Progenitor cell of endocrine pancreas (in vitro differentiated cells): ENCODE measurements at regions not wholly inside any gene's neighbourhood (a gene's known extent, or its start where the extent isn't known, plus 50 kb on each side); places are given as distances from the start of the nearest gene placed in this dataset.

Source experiments
- DNase-seq: peaks from one replicate; pipeline ENCODE4 v3.0.0; 2021; ENCODE audit warnings: low spot score; ENCODE audit not compliant: unreplicated experiment
- H3K27ac Mint-ChIP-seq: 2 replicates; pipeline ENCODE4 v1.8.0; 2021; ENCODE audit warnings: mild to moderate bottlenecking, moderate library complexity, mixed read lengths
- H3K27me3 Mint-ChIP-seq: 2 replicates; pipeline ENCODE4 v1.8.0; 2021; ENCODE audit warnings: mixed read lengths
- H3K36me3 Mint-ChIP-seq: 2 replicates; pipeline ENCODE4 v1.8.0; 2022; ENCODE audit warnings: mixed read lengths; ENCODE audit not compliant: insufficient read depth
- H3K4me1 Mint-ChIP-seq: 2 replicates; pipeline ENCODE4 v1.8.0; 2021; ENCODE audit warnings: low read depth, mixed read lengths
- H3K4me3 Mint-ChIP-seq: 2 replicates; pipeline ENCODE4 v1.8.0; 2021; ENCODE audit warnings: low read depth, mild to moderate bottlenecking, moderate library complexity, mixed read lengths
- H3K9me3 Mint-ChIP-seq: 2 replicates; pipeline ENCODE4 v1.8.0; 2021; ENCODE audit warnings: low read depth, mixed read lengths
- TF ChIP-seq, protein P1 (sequence below): fragments of 200-600 bp; sonication (generic); IDR thresholded peaks from one replicate; pipeline ENCODE4 v1.5.0; 2021; ENCODE audit warnings: antibody characterized with exemption, mild to moderate bottlenecking; ENCODE audit not compliant: unreplicated experiment

DNA sequence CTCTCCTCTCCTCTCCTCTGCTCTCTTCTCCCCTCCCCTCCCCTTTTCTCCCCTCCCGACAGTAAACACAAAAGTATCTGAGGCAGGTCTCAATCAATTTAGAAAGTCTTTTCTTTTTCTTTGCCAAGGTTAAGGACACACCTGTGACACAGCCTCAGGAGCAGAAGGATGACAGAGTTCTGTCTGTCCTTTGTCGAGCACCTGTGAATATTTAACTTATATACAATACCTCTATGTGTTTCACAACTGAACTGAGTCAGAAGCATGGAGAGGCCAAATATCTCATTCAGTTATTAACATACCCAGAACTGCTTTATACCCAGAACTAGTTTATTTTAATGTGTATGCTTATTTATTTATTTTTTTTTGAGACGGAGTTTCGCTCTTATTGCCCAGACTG, 81.1 kb upstream of the ROBO1 start:
- DNase-seq: no peak
- Mint-ChIP-seq H3K27ac (no peak overlapping the region), H3K27me3 (no peaks in the 10 kb centered on the region), H3K4me1 (no peaks in the 10 kb centered on the region), H3K4me3 (no peak overlapping the region), H3K9me3 (no peaks in the 10 kb centered on the region), H3K36me3 (no peaks in the 10 kb centered on the region)
- TF ChIP-seq, protein P1, sequence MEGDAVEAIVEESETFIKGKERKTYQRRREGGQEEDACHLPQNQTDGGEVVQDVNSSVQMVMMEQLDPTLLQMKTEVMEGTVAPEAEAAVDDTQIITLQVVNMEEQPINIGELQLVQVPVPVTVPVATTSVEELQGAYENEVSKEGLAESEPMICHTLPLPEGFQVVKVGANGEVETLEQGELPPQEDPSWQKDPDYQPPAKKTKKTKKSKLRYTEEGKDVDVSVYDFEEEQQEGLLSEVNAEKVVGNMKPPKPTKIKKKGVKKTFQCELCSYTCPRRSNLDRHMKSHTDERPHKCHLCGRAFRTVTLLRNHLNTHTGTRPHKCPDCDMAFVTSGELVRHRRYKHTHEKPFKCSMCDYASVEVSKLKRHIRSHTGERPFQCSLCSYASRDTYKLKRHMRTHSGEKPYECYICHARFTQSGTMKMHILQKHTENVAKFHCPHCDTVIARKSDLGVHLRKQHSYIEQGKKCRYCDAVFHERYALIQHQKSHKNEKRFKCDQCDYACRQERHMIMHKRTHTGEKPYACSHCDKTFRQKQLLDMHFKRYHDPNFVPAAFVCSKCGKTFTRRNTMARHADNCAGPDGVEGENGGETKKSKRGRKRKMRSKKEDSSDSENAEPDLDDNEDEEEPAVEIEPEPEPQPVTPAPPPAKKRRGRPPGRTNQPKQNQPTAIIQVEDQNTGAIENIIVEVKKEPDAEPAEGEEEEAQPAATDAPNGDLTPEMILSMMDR: no peak

- Mint-ChIP-seq H3K27ac (no peak overlapping the region), H3K9me3 (no peaks in the 10 kb centered on the region), H3K4me3 (no peak overlapping the region), H3K27me3 (no peaks in the 10 kb centered on the region), H3K36me3 (no peaks in the 10 kb centered on the region), H3K4me1 (no peaks in the 10 kb centered on the region)
- no peak for DNase-seq
- TF ChIP-seq, protein P1: no peak
Observed at GRCh38 chr3:79847928-79848327, 80.1 kb upstream of the ROBO1 start.

- H3K4me1 Mint-ChIP-seq: no peaks in the 10 kb centered on the region
- no peak for DNase-seq
- no peaks in the 10 kb centered on the region for H3K27me3 Mint-ChIP-seq
- TF ChIP-seq, protein P1: peak; percentile 45
- no peak overlapping the region for H3K4me3 Mint-ChIP-seq
- H3K9me3 Mint-ChIP-seq: no peaks in the 10 kb centered on the region
- no peak overlapping the region for H3K27ac Mint-ChIP-seq
- H3K36me3 Mint-ChIP-seq: no peaks in the 10 kb centered on the region
Observed at GRCh38 chr3:79846148-79846933, 78.5 kb upstream of the ROBO1 start.

DNA sequence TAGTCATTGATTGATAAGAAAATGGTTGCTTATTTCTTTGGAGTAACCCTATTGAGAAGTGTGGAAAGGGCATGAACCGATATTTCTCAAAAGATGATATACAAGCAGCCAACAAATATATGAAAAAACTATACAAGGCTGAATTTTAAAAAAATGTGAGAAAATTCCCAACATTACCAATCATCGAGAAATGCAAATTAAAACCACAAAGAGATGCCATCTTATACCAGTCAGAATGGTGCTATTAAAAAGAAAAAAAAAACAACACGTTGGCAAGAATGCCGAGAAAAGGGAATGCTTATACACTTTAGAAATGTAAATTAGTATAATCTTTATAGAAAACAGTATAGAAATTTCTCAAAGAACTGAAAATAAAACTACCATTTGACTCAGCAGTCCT, 77.7 kb upstream of the ROBO1 start:
- Mint-ChIP-seq H3K4me1 (no peaks in the 10 kb centered on the region), H3K36me3 (no peaks in the 10 kb centered on the region), H3K27me3 (no peaks in the 10 kb centered on the region), H3K27ac (no peak overlapping the region), H3K4me3 (no peak overlapping the region), H3K9me3 (no peaks in the 10 kb centered on the region)
- TF ChIP-seq, protein P1: no peak
- no peak for DNase-seq

DNA sequence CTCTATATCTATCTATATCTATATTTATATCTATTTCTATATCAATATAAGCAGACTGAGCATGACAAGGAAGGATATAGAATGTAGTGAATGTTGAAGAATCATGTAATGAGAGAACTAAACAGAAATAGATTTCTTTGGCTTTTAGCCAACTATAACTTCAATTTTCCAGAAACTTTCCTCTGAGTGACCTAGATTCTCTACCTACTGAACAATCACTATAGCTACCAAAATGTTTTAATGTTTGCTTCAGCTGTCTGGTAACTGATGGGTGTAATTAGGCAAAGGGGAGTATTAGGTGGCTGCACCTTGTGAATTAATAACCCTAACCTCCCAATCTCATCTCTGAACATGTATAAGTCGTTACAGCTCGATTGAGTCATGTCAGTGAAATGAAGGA, 76.4 kb upstream of the ROBO1 start:
- no peak for DNase-seq
- no peaks in the 10 kb centered on the region for H3K36me3 Mint-ChIP-seq
- no peak overlapping the region for H3K4me3 Mint-ChIP-seq
- no peaks in the 10 kb centered on the region for H3K27me3 Mint-ChIP-seq
- no peak overlapping the region for H3K27ac Mint-ChIP-seq
- no peaks in the 10 kb centered on the region for H3K9me3 Mint-ChIP-seq
- TF ChIP-seq, protein P1: no peak
- H3K4me1 Mint-ChIP-seq: no peaks in the 10 kb centered on the region
